Nephron (organoid): ENCODE measurements at regions not wholly inside any gene's neighbourhood (a gene's known extent, or its start where the extent isn't known, plus 50 kb on each side); places are given as distances from the start of the nearest gene placed in this dataset.

Experiments
- H3K27ac Mint-ChIP-seq, 3 experiments: 2 replicates each; pipeline ENCODE4 v1.8.0; 2020; ENCODE audit warnings: mixed read lengths in 3 of 3, mild to moderate bottlenecking in 2 of 3, moderate library complexity in 1 of 3
- H3K27me3 Mint-ChIP-seq: 2 replicates; pipeline ENCODE4 v1.8.0; 2021; ENCODE audit warnings: low read depth, mild to moderate bottlenecking, moderate library complexity, mixed read lengths
- H3K36me3 Mint-ChIP-seq: 2 replicates; pipeline ENCODE4 v1.8.0; 2020; ENCODE audit warnings: low read depth, mixed read lengths
- H3K4me1 Mint-ChIP-seq: 2 replicates; pipeline ENCODE4 v1.8.0; 2020; ENCODE audit warnings: mixed read lengths
- H3K4me3 Mint-ChIP-seq, 3 experiments: 2 replicates each; pipeline ENCODE4 v1.8.0; 2020; ENCODE audit warnings: mild to moderate bottlenecking in 3 of 3, mixed read lengths in 3 of 3, moderate library complexity in 2 of 3
- H3K9me3 Mint-ChIP-seq: 2 replicates; pipeline ENCODE4 v1.8.0; 2020; ENCODE audit warnings: mixed read lengths
- CTCF ChIP-seq, 3 experiments: fragments of 200-600 bp; sonication (generic); IDR thresholded peaks; one replicate each; pipeline ENCODE4 v1.5.0; 2021; ENCODE audit warnings: antibody characterized with exemption in 3 of 3; ENCODE audit not compliant: unreplicated experiment in 3 of 3

- Mint-ChIP-seq H3K9me3 (no peaks in the 10 kb centered on the region), H3K4me3 (no peak overlapping the region), H3K36me3 (no peaks in the 10 kb centered on the region), H3K27me3 (peaks cover 48% of the 10 kb centered on the region), H3K4me1 (peaks cover 16% of the 10 kb centered on the region), H3K27ac (no peak overlapping the region)
- TF ChIP-seq CTCF (IDR thresholded peaks at IDR 0.05; ENCODE audit: unreplicated experiment in 3 of 3), result no peak
Observed at GRCh38 chr5:175206669-175207068, 237.3 kb downstream of the DRD1 start.

GRCh38 chr5:175202463-175203068 is 241.4 kb downstream of the DRD1 start:
- H3K4me3 Mint-ChIP-seq, result no peak overlapping the region
- H3K27me3 Mint-ChIP-seq, result peaks cover 29% of the 10 kb centered on the region
- no peaks in the 10 kb centered on the region for H3K36me3 Mint-ChIP-seq
- peaks cover 19% of the 10 kb centered on the region for H3K4me1 Mint-ChIP-seq
- H3K27ac Mint-ChIP-seq, result peak overlapping the region in 1 of 3 experiments; percentile 28
- H3K9me3 Mint-ChIP-seq, result peaks cover 7% of the 10 kb centered on the region
- TF ChIP-seq CTCF (IDR thresholded peaks at IDR 0.05; ENCODE audit: unreplicated experiment in 3 of 3), result no peak

GRCh38 chr5:175201393-175201792 is 242.6 kb downstream of the DRD1 start:
- peaks cover 19% of the 10 kb centered on the region for H3K4me1 Mint-ChIP-seq

GRCh38 chr5:175195698-175196656 is 248.0 kb downstream of the DRD1 start:
- H3K9me3 Mint-ChIP-seq, result peaks cover 13% of the 10 kb centered on the region
- peak overlapping the region; percentile 28 to 65 (median 51) for H3K27ac Mint-ChIP-seq
- peaks cover 31% of the 10 kb centered on the region for H3K4me1 Mint-ChIP-seq

More at GRCh38 chr5:175201393-175201792, 242.6 kb downstream of the DRD1 start:
- Mint-ChIP-seq H3K36me3 (no peaks in the 10 kb centered on the region), H3K27ac (no peak overlapping the region), H3K9me3 (peaks cover 7% of the 10 kb centered on the region), H3K27me3 (peaks cover 18% of the 10 kb centered on the region), H3K4me3 (no peak overlapping the region)
- no peak for TF ChIP-seq CTCF (IDR thresholded peaks at IDR 0.05; ENCODE audit: unreplicated experiment in 3 of 3)

GRCh38 chr5:175181331-175181730 is 262.7 kb downstream of the DRD1 start:
- Mint-ChIP-seq H3K4me1 (peaks cover 6% of the 10 kb centered on the region), H3K36me3 (no peaks in the 10 kb centered on the region), H3K9me3 (no peaks in the 10 kb centered on the region), H3K27ac (no peak overlapping the region), H3K4me3 (no peak overlapping the region), H3K27me3 (peaks cover 15% of the 10 kb centered on the region)
- TF ChIP-seq CTCF (IDR thresholded peaks at IDR 0.05; ENCODE audit: unreplicated experiment in 3 of 3), result no peak

More at GRCh38 chr5:175195698-175196656, 248.0 kb downstream of the DRD1 start:
- H3K4me3 Mint-ChIP-seq, result peak overlapping the region in 1 of 3 experiments; percentile 11
- TF ChIP-seq CTCF (IDR thresholded peaks at IDR 0.05; ENCODE audit: unreplicated experiment in 3 of 3), result no peak
- peaks cover 22% of the 10 kb centered on the region for H3K27me3 Mint-ChIP-seq
- H3K36me3 Mint-ChIP-seq, result no peaks in the 10 kb centered on the region
